Activated T-cell treated with anti-CD3 and anti-CD28 coated beads for 48 hours (primary cell): ENCODE measurements at regions not wholly inside any gene's neighbourhood (a gene's known extent, or its start where the extent isn't known, plus 50 kb on each side); places are given as distances from the start of the nearest gene placed in this dataset.
"Not testable (repeated sequence)": the region's sequence is repeated elsewhere in the genome, so short reads cannot be mapped to it uniquely, and the experiment has no call there.

Experiments used
- DNase-seq: peaks from one replicate; pipeline ENCODE4 v3.0.0-alpha.2; 2020; ENCODE audit warnings: low read depth

- DNase-seq, result peak; percentile 7
Measured at GRCh38 chr6:106799031-106799894, 169.9 kb downstream of the QRSL1 start.

- DNase-seq, result no peak
Measured at GRCh38 chr6:106797186-106797585, 167.8 kb downstream of the QRSL1 start.

GRCh38 chr6:106796781-106797180 is 167.4 kb downstream of the QRSL1 start:
- no peak for DNase-seq

GRCh38 chr6:106794129-106794528 is 164.8 kb downstream of the QRSL1 start:
- no peak for DNase-seq

- no peak for DNase-seq
Measured at GRCh38 chr6:106792536-106793236, 163.3 kb downstream of the QRSL1 start.

- no peak for DNase-seq
Measured at GRCh38 chr6:106790935-106791334, 161.6 kb downstream of the QRSL1 start.

GRCh38 chr6:106790149-106790770 is 160.9 kb downstream of the QRSL1 start:
- DNase-seq, result no peak

GRCh38 chr6:106789428-106790148 is 160.2 kb downstream of the QRSL1 start:
- DNase-seq, result no peak

GRCh38 chr6:106788761-106789160 is 159.4 kb downstream of the QRSL1 start:
- DNase-seq, result no peak

- no peak for DNase-seq
Measured at GRCh38 chr6:106787327-106788196, 158.2 kb downstream of the QRSL1 start.

- no peak for DNase-seq
Measured at GRCh38 chr6:106785298-106785697, 155.9 kb downstream of the QRSL1 start.

- no peak for DNase-seq
Measured at GRCh38 chr6:106783640-106784566, 154.5 kb downstream of the QRSL1 start.

- DNase-seq, result no peak
Measured at GRCh38 chr6:106782536-106783285, 153.3 kb downstream of the QRSL1 start.

- DNase-seq, result not testable (repeated sequence)
Measured at GRCh38 chr6:106779552-106779951, 150.2 kb downstream of the QRSL1 start.

GRCh38 chr6:106778943-106779342 is 149.6 kb downstream of the QRSL1 start:
- DNase-seq, result no peak

GRCh38 chr6:106773996-106774629 is 144.7 kb downstream of the QRSL1 start:
- DNase-seq, result no peak

GRCh38 chr6:106773522-106773921 is 144.1 kb downstream of the QRSL1 start:
- DNase-seq, result no peak

GRCh38 chr6:106772270-106773142 is 143.1 kb downstream of the QRSL1 start:
- no peak for DNase-seq
